Peyer's patch (tissue), 4 donors: ENCODE measurements at regions not wholly inside any gene's neighbourhood (a gene's known extent, or its start where the extent isn't known, plus 50 kb on each side); places are given as distances from the start of the nearest gene placed in this dataset.

Source experiments
- DNase-seq, 3 donors: peaks; one replicate each; pipeline ENCODE4 v3.0.0-alpha.2; 2017 to 2019
- H3K27ac ChIP-seq, 4 donors: fragments of 200-600 bp; sonication (generic); one replicate each; pipeline ENCODE4 v1.5.1; 2016 to 2019
- H3K27me3 ChIP-seq, 2 donors: fragments of 200-600 bp; sonication (generic); one replicate each; pipeline ENCODE4 v1.5.1; 2019
- H3K36me3 ChIP-seq, 3 donors: fragments of 200-600 bp; sonication (generic); one replicate each; pipeline ENCODE4 v1.5.1; 2016 to 2019
- H3K4me1 ChIP-seq, 4 donors: fragments of 200-600 bp; sonication (generic); one replicate each; pipeline ENCODE4 v1.5.1; 2016 to 2019
- H3K4me3 ChIP-seq, 4 donors: fragments of 200-600 bp; sonication (generic); 1 replicate in 3 of 4; 2 replicates in 1 of 4; pipeline ENCODE4 v1.5.1; 2016 to 2019; ENCODE audit warnings: mild to moderate bottlenecking in 1 of 4
- H3K9me3 ChIP-seq, 4 donors: fragments of 200-600 bp; sonication (generic); one replicate each; pipeline ENCODE4 v1.5.1; 2016 to 2019; ENCODE audit warnings: mild to moderate bottlenecking in 1 of 4
- POLR2A ChIP-seq, 2 donors: fragments of 450-650 bp; IDR thresholded peaks; one replicate each; pipeline ENCODE4 v1.5.1; 2017; ENCODE audit warnings: antibody characterized with exemption in 2 of 2, mild to moderate bottlenecking in 2 of 2, moderate library complexity in 2 of 2
- TF ChIP-seq, protein P1 (sequence below), 6 experiments: fragments of 450-650 bp in 4 of 6; fragments of 200-600 bp in 2 of 6; sonication (generic) in 1 of 6; IDR thresholded peaks; one replicate each; pipeline ENCODE4 v1.5.1; 2017 to 2019; ENCODE audit warnings: antibody characterized with exemption in 6 of 6, mild to moderate bottlenecking in 3 of 6, moderate library complexity in 1 of 6

DNA sequence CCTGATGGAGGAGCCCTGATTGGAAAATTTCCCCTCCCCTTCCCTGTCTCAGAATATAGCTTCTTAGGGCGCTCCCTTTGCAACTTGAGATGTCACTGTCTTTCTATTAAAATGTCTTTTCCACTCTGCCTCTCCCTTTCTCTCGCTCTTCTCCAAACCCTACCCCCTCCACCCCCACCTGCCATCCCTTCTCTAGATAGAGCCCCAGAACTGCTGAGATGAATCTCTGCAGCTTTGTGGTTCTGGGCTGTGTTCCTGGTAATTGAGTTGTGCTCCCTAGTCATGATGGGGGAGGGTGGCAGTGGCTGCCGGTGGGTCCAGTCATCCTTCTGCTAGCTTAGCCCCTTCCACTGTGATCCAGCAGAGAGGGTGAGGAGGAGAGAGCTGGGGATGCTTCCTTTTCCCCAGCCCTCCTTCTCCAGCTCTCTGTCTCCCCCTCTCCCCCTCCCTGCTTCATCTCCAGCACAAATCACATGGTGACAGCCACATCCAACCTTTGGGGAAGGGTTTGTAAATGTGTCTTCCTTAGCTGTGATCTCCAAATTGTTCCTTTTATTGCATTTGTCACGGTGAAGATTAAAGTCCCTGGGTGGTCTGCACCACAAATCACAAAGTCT lies 50.8 kb upstream of the BTRC start:
- TF ChIP-seq POLR2A (IDR thresholded peaks at IDR 0.05) = no peak
- TF ChIP-seq, protein P1, sequence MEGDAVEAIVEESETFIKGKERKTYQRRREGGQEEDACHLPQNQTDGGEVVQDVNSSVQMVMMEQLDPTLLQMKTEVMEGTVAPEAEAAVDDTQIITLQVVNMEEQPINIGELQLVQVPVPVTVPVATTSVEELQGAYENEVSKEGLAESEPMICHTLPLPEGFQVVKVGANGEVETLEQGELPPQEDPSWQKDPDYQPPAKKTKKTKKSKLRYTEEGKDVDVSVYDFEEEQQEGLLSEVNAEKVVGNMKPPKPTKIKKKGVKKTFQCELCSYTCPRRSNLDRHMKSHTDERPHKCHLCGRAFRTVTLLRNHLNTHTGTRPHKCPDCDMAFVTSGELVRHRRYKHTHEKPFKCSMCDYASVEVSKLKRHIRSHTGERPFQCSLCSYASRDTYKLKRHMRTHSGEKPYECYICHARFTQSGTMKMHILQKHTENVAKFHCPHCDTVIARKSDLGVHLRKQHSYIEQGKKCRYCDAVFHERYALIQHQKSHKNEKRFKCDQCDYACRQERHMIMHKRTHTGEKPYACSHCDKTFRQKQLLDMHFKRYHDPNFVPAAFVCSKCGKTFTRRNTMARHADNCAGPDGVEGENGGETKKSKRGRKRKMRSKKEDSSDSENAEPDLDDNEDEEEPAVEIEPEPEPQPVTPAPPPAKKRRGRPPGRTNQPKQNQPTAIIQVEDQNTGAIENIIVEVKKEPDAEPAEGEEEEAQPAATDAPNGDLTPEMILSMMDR (IDR thresholded peaks at IDR 0.05) = no peak
- H3K27me3 ChIP-seq = no peaks in the 10 kb centered on the region
- H3K4me1 ChIP-seq = no peaks in the 10 kb centered on the region
- no peak overlapping the region for H3K27ac ChIP-seq
- H3K36me3 ChIP-seq = no peaks in the 10 kb centered on the region
- DNase-seq = no peak
- H3K4me3 ChIP-seq = no peak overlapping the region
- no peaks in the 10 kb centered on the region for H3K9me3 ChIP-seq
